HG03103 (cell line): ENCODE measurements at regions not wholly inside any gene's neighbourhood (a gene's known extent, or its start where the extent isn't known, plus 50 kb on each side); places are given as distances from the start of the nearest gene placed in this dataset.

Experiments used
- ATAC-seq: cut with Tn5 transposase; IDR thresholded peaks from one replicate; pipeline ENCODE4 v1.9.1; 2021; ENCODE audit warnings: low read depth; ENCODE audit not compliant: unreplicated experiment

DNA sequence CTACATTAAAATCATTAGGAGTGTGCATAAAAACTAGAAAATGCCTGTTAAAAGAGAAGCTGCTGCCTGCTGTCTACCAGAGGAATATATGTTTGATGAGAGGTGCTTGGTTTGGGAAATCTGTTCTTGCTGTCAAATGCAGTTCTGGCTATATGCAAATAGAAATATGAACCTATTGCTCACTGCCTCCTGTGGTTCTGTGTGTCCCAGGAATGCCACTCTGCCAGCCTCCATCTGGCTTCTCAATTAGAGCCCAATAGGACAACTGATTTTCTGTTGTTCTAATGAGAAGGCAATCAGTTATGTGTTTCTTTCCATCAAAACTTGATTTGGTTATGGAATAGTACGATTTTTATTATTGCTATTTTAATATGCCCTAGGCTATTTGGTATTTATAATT, 759.7 kb downstream of the HDGFL1 start:
- no peak for ATAC-seq

DNA sequence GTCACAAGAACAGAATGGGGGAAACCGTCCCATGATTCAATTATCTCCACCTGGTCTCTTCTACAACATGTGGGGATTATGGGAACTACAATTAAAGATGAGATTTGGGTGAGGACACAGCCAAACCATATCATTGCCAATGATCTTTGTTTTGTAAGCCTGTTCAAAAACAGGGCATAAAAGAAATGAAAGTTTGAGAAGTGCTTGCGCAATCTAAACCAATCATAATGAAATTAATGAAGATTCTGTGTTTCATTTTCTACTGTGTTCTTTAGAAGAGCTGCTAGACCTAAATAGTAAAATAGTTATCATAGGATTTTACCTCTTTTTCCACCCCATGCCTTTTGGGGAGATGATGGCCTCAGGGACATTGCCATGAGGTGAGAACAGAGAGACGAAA, 761.3 kb downstream of the HDGFL1 start:
- no peak for ATAC-seq

DNA sequence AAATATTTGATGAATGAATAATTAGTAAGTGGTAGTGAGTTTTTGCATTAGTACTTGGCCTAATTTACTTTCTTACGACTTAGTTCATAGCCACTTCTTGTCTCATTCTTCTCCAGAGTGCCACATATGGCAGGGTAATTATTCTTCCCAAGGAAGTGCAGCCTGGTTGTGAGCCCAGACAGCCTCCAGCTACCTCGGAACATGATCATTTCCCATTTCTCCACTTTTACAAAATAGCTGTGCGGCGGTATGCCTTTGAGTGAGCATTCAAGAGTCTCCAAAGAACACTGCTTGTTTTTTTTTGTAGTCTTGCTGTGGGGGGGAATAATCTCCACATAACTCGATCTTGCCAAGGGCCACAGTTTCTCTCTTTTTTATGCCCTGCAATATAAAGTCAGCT, 765.0 kb downstream of the HDGFL1 start:
- ATAC-seq = no peak

GRCh38 chr6:23335894-23336293, 766.5 kb downstream of the HDGFL1 start:
- no peak for ATAC-seq

DNA sequence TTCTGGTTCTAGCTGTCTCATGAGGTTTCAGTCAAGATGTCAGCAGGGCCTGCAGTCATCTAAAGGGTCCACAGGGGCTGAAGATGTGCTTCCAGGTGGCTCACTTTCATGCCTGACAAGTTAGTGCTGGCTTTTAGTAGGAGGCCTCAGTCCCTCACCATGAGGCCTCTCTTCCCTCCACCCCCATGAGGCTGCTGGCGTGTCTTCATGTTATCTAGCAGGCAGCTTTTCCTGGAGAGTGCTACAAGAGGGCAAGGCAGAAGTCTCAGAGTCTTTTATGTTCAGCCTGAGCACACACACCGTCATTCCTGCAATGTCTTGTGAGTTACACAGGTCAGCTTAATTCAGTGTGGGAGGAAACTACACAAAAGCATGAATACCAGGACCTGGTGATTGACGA, 769.9 kb downstream of the HDGFL1 start:
- ATAC-seq = no peak

DNA sequence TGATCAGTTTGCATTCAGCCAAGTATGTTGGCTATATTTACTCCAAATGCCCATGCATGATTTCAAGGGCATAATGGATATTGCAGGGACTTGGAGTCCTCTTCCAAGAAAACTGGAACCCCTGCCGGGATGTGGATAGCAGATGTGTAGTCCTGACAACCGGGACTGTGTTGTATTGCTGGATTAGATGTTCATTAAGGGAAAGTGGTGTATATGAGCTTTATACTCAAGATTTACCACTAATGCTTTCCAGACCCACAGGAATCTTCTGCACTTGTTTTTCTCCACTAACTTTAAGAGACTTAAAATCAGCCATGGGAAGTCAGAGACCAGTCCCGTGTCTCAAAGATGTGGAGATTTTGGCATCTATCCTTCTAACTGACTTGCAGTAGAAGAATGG, 770.9 kb downstream of the HDGFL1 start:
- no peak for ATAC-seq

DNA sequence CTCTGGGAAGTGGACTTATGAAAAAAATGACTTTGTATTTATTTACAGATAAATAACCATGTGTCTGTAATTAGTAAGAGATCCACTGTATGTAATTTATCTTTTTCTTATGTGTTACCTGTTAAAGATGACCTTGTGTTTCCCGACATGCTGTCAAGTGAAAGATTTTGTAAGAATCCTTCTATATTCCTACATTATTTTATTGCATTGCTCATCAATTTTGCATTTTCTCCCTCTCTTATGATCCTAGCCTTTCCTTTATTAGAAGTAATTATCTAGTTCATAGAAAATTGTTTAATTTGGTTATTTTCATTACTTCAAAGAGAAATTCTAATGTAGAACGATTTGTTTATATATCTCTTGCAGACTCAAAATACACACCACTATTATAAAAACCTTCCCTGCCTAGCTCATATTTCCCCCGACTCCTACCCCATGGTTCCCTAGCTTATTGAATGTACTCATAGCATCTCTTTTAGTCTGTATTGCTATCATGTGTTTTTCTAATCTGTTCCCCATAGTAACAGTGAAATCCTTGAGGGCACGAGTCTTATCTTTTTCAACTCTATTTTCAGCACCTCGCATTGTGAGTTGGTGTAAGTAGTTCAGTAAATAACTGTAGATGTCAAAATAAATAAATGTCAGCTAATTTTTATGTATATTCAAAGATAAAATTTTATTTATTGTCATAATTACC, 774.4 kb downstream of the HDGFL1 start:
- no peak for ATAC-seq

GRCh38 chr6:23348185-23348584, 777.8 kb upstream of the NRSN1 start:
- no peak for ATAC-seq

GRCh38 chr6:23349521-23350147, 776.4 kb upstream of the NRSN1 start:
- ATAC-seq = no peak

GRCh38 chr6:23350752-23351453, 775.1 kb upstream of the NRSN1 start:
- no peak for ATAC-seq

DNA sequence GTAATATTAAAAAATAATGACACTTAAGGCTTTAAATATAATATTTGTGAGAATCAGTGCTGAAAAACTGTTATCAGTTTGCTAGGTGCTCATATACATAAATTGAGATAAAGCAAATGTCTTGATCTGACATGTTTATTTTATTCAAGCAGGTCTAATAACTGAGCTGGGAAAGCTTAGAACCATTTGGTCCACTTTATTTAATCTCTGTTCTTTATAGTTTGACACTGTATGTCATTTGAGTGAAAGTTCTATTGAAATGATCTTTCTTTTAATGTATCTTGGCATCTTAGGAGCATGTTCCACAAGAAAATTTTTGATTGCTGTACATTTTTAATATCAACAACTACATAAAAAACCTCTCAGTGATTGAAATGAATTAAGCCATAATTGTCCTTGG, 772.0 kb upstream of the NRSN1 start:
- no peak for ATAC-seq

DNA sequence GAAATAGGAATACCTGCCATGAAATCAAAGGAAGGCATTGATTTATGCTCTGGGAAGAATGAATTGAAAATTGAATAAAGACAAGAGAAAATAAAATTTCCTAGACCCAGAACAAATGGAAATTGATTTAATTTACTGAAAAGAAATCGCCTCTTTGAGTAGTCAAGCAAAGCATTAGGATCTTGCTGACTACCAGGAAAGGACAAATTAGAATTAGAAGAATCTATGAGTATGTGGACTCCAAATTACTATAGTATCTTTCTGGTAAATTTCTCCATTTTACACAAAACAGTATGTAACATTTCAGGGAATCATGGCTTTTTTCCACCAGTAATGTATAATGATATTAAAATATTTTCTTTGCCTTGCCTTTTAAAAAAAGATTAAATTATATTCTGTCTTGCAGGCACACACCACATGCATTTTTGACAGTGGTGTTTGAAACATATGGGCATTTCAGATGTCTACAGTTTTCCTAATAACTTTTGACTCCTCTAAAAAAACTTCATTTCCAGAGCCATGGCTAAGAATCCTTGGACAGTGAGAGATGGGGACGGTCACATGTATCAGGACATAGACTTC, 768.7 kb upstream of the NRSN1 start:
- no peak for ATAC-seq

DNA sequence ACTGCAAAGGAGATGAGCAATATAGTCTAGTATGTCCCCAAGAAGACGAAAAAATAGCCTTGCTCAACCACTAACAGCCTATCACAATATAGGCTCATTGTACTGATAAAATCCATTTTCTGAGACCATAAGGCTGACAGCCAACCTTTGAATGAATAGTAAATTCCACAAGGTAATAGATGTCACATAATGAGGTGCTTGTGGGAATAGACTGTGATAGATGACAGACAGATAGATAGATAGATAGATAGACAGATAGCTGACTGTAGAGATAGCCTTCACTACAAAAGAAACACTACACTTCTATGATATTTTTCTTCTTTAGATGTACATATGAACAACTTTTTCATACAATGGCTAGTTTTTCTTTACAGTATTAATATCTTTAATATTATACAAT, 760.3 kb upstream of the NRSN1 start:
- no peak for ATAC-seq

GRCh38 chr6:23367311-23367710, 758.7 kb upstream of the NRSN1 start:
- ATAC-seq = no peak

DNA sequence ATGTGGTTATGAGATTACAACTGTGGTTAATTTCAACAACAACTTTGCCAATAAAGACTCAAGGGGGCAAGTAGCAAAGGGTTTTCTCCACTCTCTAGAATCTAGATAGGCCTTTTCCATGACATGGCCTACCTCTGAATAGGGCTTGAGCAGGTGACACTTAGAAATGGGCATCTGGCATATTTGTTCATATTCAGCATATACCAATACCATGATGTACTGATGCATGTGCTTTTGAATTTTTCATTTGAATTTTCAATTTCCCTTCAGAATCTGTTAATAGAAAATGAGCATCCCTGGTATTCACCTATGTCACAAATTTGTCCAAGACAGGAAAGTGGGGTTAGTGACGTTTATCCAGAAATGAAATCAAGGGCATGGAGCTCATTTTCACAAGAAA, 757.5 kb upstream of the NRSN1 start:
- ATAC-seq = no peak

GRCh38 chr6:23370051-23370450, 756.0 kb upstream of the NRSN1 start:
- no peak for ATAC-seq

GRCh38 chr6:23371132-23371915, 754.7 kb upstream of the NRSN1 start:
- ATAC-seq = no peak

DNA sequence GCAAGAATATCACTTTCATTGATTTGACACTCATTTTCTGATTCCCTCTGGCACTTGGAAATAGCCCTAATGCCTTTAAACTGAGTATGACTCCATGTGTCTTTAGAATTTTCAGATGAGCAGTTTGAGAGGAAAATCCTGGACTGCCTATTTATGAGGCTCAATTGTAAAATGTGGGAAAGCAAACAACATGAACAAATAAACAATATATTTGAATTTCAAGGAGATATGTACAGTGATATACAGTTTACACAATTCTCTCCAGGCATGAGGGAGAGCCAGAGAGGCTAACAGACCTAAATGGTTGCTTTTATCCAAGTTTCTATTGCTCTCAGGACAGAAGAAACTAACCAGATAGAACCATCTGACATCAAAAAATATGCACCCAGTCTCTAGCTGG, 748.2 kb upstream of the NRSN1 start:
- no peak for ATAC-seq

- no peak for ATAC-seq
Observed at GRCh38 chr6:23380465-23380864, 745.5 kb upstream of the NRSN1 start.

- no peak for ATAC-seq
Observed at GRCh38 chr6:23388086-23388783, 737.8 kb upstream of the NRSN1 start.
